Iris pigment epithelial cell (primary cell): ENCODE measurements at regions not wholly inside any gene's neighbourhood (a gene's known extent, or its start where the extent isn't known, plus 50 kb on each side); places are given as distances from the start of the nearest gene placed in this dataset.
"Not testable (repeated sequence)": the region's sequence is repeated elsewhere in the genome, so short reads cannot be mapped to it uniquely, and the experiment has no call there.

Source experiments
- DNase-seq: peaks from one replicate; pipeline ENCODE4 v3.0.0-alpha.2; 2011; ENCODE audit warnings: low read depth

- no peak for DNase-seq
Observed at GRCh38 chr2:47690132-47690531, 92.8 kb upstream of the MSH6 start.

GRCh38 chr2:47689118-47689517 is 93.8 kb upstream of the MSH6 start:
- not testable (repeated sequence) for DNase-seq

- DNase-seq = no peak
Observed at GRCh38 chr2:47688561-47688960, 94.4 kb upstream of the MSH6 start.

DNA sequence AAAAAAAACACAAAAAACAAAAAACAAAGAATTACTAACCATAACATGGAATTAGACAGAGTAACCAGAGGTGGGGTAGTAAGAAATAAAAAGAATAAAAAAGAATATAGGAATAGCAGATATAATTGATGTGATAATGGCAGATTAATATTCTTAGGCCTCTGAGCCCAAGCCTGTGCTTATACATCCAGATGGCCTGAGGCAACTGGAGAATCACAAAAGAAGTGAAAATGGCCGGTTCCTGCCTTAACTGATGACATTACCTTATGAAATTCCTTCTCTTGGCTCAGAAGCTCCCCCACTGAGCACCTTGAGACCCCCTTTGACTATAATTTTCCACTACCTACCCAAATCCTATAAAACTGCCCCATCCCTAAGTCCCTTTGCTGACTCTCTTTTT is 95.1 kb upstream of the MSH6 start:
- DNase-seq = no peak

GRCh38 chr2:47686018-47686417 is 96.9 kb upstream of the MSH6 start:
- DNase-seq = no peak

DNA sequence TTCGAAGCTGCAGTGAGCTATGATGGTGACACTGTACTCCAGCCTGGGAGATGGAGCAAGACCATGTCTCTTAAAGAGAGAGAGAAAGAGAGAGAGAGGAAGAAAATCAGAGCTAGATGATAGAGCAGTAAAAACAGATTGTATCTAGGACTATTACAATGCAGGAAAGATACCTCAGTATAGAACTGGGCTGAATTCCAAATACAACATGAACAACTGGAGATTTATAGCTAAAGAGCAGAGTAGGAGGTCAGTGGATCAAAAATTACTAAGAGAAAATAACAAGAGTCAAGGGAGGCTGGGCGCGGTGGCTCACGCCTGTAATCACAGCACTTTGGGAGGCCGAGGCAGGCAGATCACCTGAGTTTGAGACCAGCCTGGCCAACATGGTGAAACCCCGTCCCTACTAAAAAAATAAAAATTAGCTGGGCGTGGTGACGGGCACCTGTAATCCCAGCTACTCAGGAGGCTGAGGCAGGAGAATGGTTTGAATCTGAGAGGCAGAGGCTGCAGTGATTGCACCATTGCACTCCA is 100.7 kb upstream of the MSH6 start:
- no peak for DNase-seq

DNA sequence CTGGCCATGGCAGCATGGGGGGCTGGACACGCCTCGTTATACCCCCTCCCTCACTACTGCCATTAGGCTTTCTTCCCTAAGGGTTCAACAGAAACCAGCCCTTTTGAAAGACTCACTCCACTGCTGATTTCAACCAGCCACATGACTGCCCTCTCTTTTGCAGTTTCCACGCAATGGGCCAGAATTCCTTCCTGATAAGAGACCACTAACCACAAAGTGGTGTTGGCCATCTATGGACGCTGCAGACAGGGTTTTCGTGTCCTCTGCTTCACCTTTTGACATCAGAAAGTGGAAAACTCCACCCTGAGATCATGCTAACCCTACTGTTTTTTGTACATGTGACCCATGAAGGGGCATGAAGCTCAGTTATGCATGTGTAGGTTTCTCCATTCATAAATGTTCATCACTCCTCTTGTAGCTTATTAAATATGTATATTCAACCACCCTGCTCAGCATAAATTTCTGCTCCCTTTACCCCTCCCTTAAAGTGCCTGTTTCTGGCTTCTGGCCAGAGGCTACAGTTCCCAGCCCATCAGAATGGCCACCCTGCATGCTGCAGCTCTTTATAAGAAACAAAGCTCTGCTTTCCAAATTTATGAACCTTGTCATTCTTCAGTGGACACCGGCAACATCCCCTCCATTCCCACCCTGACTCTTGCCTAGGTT is 105.6 kb upstream of the KCNK12 start:
- no peak for DNase-seq

DNA sequence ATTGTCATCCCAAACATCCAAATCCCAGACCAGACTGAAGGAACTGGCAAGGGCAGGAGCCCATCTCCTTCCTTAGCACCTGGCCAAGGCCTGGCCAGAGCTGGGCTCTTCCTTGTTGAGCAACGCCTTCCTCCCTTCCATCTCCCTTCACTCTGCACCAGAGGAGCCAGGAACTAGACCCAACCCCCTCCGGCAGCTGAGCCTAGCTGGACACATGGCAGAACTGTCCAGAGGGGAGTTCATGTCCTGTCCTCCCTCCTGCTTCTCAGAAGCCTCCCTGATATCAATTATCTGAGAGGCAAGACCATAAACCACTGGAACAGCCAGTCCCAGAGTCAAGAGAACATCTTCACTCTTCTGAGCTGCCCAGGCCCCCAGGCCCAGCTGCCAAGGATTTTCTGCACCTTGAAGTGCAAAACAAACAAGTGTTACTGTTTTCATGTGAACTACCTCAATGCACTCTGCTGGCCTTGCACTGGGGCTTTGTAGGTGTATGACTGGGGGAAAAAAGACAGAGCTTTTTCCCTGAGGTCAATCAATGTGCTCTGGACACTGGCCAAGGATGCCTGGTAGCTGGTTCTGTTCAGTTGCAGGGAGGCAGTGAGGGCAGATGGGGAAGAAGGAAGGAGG is 104.5 kb upstream of the KCNK12 start:
- no peak for DNase-seq

- DNase-seq = no peak
Observed at GRCh38 chr2:47666332-47666731, 95.5 kb upstream of the KCNK12 start.

GRCh38 chr2:47664817-47665216 is 94.0 kb upstream of the KCNK12 start:
- peak; percentile 24 for DNase-seq

DNA sequence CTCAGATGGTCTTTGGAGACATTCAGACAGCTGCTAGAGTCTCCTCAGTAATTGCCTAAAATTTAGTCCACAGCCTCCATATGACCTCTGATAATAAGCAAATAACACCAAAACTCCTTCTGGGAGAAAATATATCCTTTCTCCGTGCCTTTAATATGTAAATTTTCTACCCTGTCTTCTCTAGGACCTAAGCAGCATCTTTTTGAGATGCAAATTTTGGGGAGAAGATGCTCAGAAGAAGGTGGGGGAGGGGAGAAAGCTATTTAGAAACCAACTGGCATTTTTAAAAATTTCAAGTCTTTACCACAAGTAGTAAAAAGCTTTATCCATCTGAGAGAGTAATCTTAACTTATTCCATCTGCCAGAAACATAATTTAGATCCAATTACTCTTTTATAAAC is 91.8 kb upstream of the KCNK12 start:
- no peak for DNase-seq

DNA sequence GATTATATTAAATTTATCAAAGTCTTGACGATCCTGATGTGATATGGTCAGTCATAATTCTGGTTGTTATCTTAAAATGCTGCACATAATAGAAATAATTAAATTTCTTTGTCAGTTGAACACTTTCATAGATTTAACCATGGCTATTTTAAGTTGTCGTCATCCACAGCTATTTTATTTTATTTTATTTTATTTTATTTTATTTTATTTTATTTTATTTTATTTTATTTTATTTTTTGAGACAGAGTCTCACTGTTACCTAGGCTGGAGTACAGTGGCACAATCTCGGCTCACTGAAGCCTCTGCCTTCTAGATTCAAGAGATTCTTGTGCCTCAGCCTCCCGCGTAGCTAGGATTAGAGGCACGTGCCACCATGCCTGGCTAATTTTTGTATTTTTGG is 90.5 kb upstream of the KCNK12 start:
- DNase-seq = no peak

DNA sequence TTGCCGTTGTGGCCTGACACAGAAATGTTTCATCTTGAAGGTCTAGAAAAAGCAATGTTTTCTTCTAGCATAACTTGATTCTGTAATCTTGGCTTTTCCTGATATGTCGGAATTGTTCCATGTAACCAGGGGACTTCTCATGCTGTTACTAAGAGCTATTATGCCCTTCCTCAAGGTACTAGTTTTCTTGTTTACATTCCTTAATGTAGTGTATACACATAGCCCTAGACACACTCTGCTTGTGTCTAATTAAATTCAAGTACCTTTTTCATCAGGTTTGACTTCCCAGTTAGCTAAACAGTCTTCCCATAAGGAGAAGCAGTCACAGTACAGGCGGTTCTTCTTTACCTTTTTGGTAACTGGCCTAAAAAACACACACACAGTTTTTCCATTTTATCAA is 89.4 kb upstream of the KCNK12 start:
- DNase-seq = no peak

DNA sequence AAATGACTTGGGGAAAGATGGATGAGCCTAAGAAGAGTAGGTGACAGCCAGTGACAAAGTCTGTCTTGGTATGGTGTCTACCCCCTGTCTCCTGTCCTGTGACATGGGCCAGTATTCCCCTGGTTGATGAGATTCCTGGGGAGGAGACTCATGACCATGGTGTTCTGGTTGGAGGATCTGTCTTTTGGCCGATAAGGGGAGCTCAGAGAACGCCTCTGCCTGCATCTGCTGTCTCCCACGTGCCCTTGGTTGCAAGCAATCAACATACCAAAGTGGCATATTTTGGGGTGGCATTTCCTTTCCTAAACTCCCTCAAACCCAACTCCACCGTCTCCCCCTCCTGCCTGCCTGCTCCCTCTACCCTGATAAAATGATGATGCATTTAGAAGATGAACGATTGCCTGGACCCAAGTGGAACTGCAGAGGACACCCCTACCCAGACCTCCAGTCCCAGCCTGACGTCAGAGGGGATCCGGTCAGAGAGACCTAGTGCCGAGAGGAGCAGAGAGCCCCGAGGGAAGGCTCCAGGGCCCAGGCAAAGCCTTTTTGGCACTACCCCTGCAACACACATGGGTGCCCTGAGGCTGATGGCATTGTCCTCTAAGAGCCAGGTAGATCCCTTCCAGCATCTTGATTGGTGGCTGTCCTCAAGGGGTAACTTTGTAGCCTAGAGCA is 88.0 kb upstream of the KCNK12 start:
- DNase-seq = no peak

GRCh38 chr2:47657886-47658489 is 87.2 kb upstream of the KCNK12 start:
- DNase-seq = no peak

DNA sequence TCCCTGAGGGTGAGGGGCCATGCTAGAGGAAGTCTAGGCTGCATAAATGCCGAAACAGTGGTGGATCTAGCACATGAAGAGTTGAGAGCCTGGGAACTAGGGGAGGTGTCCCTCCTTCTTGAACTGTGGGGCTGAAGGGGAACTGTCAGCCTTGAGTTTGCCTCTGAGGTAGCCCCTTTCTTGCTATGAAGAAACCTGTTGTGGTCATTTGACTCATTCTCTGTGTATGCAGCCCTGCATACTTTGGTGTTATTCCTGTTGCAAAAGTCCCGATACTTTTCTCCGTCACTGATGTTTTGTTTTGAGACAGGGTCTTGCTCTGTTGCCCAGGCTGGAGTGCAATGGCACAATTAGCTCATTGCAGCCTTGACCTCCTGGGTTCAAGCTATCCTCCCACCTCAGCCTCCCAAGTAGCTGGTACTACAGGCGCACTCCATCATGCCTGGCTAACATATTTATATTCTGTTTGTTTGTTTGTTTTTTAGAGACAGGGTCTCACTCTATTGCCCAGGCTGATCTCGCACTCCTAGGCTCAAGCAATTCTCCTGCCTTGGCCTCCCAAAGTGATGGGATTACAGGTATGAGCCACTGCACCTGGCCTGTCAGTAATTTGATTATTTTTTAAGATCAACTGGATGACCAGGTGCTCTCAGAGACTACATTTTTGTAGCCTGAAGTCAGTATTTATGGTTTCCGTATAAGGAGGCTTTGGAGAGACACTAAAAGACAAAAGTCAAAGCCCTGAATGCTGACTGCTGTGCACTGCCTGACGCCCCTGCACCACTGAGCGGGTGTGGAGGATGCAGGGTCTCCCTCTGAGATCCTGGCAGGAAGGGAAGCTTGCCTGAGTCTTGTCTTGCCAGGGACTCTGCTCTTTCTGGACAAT is 86.2 kb upstream of the KCNK12 start:
- peak; percentile 80 for DNase-seq

DNA sequence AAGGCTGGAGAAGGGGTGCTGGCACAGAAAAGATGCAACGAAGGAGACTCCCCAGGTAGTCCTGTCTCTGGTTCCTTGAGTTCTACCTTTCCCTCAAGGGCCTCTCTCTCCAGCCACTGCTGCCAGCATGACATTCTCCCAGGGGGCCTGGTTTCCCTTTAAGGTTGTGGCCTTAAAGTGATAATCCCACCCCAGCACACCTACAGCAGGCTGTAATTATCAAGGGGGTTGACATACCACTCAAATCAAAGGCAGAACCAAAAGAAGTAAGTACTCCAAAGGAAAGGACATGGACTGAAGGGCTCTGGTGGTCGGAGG is 84.7 kb upstream of the KCNK12 start:
- DNase-seq = no peak

- no peak for DNase-seq
Observed at GRCh38 chr2:47654790-47655562, 84.2 kb upstream of the KCNK12 start.

DNA sequence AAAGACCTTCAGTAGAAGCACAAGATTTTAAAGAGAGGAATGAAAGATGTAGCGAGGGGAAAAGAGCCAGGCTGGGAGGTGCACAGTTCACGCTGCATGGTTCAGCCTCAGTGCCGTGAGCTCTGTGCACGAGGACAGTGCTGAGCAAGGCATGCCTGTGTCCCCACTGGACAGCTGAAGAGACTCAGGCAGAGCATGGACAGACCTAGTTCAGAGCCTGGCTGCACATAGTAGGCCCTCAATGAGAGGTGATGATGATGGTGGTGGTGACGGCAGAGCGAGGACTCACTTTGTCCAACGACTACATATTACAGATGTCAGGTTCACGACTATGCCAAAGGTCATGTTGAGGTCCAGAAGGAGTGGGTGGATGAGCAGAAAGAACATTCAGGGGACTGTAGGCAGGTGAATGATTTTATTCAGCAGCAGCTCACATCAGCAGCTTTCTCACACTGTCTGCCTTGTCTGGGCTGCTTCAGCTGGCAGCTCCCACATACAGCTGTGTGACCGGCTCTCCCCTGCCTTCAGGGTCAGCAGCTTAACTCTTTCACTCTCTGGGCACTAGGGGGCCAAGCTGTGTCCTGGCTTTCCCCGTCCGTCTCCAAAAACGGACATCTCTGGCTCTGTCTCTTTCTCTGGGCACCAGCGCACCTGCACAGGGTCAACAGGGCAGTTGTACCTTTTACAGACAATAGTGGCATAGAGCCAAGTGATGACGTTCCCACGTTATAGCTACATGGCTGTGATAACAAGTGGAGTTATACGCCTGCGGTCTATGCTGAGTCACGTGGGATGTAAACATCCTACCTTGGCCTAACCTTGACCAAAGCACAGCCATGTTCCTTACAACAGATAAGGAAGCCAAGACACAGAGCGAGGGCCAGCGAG is 83.4 kb upstream of the KCNK12 start:
- peak; percentile 20 for DNase-seq

DNA sequence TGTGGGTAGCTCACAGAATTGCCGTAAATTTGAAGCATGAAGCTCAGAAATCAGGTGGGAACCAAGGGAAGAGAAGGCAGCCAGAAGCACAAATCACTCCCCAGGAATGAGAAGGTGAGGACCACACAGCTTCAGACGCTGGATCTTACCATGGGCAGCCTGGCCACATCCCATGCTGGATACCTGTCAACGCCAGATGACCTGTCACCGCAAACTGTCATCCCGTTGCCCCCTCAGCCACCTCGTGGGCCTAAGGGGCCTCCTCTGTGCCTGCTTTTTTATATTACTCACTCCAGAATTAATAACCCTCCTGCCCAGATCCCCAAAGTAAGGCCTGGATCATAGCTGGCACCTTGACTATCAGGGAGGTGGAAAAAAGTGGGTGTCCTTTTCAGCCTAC is 82.3 kb upstream of the KCNK12 start:
- no peak for DNase-seq
